ENCODE measurements at regions not wholly inside any gene's neighbourhood (a gene's known extent, or its start where the extent isn't known, plus 50 kb on each side); places are given as distances from the start of the nearest gene placed in this dataset.

- Histone ChIP-seq H3K4me1 (ENCODE audit: control insufficient read depth, insufficient read depth, low read length) (no peaks in the 10 kb centered on the region), H3K9me3 (ENCODE audit: control insufficient read depth, insufficient read depth, low read depth, low read length) (no peaks in the 10 kb centered on the region), H3K4me3 (ENCODE audit: low read depth, low read length) (no peak overlapping the region), H3K27ac (ENCODE audit: extremely low read depth, low read depth, low read length) (no peak overlapping the region), H3K36me3 (ENCODE audit: control insufficient read depth in 2 of 2, insufficient read depth in 1 of 2, low read length in 2 of 2) (no peaks in the 10 kb centered on the region)
- CTCF ChIA-PET = no interaction called here
- TF ChIP-seq ZFP69B (tag by site-specific recombination; IDR thresholded peaks at IDR 0.05) (no peak), ZBTB10 (tag by site-specific recombination; IDR thresholded peaks at IDR 0.05) (no peak), ZNF555 (tag by site-specific recombination; conservative IDR thresholded peaks at IDR 0.05) (no peak), ZNF354C (tag by site-specific recombination; IDR thresholded peaks at IDR 0.05; ENCODE audit: borderline replicate concordance, low read depth) (no peak), SCRT2 (tag by site-specific recombination; IDR thresholded peaks at IDR 0.05) (no peak), HOXA7 (CRISPR knock-in tag; IDR thresholded peaks at IDR 0.05; ENCODE audit: borderline replicate concordance) (no peak), ZNF292 (tag by site-specific recombination; IDR thresholded peaks at IDR 0.05; ENCODE audit: borderline replicate concordance, low read depth) (no peak), ZNF23 (tag by site-specific recombination; IDR thresholded peaks at IDR 0.05; ENCODE audit: borderline replicate concordance) (no peak), MYNN (tag by site-specific recombination; IDR thresholded peaks at IDR 0.05; ENCODE audit: borderline replicate concordance) (no peak), ZNF248 (tag by site-specific recombination; IDR thresholded peaks at IDR 0.05) (no peak), ZNF544 (tag by site-specific recombination; IDR thresholded peaks at IDR 0.05) (no peak), KLF7 (tag by site-specific recombination; IDR thresholded peaks at IDR 0.05; ENCODE audit: borderline replicate concordance) (no peak), ZNF596 (tag by site-specific recombination; IDR thresholded peaks at IDR 0.05) (no peak), ZNF548 (tag by site-specific recombination; IDR thresholded peaks at IDR 0.05) (no peak), ZNF19 (tag by site-specific recombination; IDR thresholded peaks at IDR 0.05; ENCODE audit: low read depth) (no peak), GLI2 (tag by site-specific recombination; IDR thresholded peaks at IDR 0.05; ENCODE audit: borderline replicate concordance, low read depth) (no peak)
- TF ChIP-seq, protein P1, sequence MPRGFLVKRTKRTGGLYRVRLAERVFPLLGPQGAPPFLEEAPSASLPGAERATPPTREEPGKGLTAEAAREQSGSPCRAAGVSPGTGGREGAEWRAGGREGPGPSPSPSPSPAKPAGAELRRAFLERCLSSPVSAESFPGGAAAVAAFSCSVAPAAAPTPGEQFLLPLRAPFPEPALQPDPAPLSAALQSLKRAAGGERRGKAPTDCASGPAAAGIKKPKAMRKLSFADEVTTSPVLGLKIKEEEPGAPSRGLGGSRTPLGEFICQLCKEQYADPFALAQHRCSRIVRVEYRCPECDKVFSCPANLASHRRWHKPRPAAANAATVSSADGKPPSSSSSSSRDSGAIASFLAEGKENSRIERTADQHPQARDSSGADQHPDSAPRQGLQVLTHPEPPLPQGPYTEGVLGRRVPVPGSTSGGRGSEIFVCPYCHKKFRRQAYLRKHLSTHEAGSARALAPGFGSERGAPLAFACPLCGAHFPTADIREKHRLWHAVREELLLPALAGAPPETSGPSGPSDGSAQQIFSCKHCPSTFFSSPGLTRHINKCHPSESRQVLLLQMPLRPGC (tag by site-specific recombination; IDR thresholded peaks at IDR 0.05) = no peak
- TF ChIP-seq, protein P2, sequence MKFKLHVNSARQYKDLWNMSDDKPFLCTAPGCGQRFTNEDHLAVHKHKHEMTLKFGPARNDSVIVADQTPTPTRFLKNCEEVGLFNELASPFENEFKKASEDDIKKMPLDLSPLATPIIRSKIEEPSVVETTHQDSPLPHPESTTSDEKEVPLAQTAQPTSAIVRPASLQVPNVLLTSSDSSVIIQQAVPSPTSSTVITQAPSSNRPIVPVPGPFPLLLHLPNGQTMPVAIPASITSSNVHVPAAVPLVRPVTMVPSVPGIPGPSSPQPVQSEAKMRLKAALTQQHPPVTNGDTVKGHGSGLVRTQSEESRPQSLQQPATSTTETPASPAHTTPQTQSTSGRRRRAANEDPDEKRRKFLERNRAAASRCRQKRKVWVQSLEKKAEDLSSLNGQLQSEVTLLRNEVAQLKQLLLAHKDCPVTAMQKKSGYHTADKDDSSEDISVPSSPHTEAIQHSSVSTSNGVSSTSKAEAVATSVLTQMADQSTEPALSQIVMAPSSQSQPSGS (tag by site-specific recombination; IDR thresholded peaks at IDR 0.05; ENCODE audit: low read depth) = no peak
- POLR2A ChIA-PET = no interaction called here
These were observed 118.7 kb upstream of the CD180 start for GRCh38 chr5:67315082-67315989.

DNA sequence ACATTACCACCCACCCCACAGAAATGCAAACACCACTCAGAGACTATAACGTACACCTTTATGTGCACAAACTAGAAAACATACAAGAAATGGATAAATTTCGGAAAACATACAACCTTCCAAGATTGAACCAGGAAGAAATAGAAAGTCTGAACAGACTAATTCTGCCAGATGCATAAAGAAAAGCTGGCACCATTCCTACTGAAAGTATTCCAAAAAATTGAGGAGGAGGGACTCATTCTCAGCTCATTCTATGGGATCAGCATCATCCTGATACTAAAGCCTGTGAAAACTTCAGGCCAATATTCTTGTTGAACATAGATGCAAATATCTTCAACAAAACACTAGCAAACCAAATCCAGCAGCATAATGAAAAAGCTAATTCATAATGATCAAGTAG, 115.1 kb upstream of the CD180 start:
- ChIA-PET POLR2A (no interaction called here), CTCF (no interaction called here)
- no peak for TF ChIP-seq ZNF654 (tag by site-specific recombination; IDR thresholded peaks at IDR 0.05; ENCODE audit: low read depth)
- no peak for TF ChIP-seq ZNF174 (tag by site-specific recombination; IDR thresholded peaks at IDR 0.05)
- TF ChIP-seq, protein P3, sequence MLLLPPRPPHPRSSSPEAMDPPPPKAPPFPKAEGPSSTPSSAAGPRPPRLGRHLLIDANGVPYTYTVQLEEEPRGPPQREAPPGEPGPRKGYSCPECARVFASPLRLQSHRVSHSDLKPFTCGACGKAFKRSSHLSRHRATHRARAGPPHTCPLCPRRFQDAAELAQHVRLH (tag by site-specific recombination; IDR thresholded peaks at IDR 0.05) = no peak
- no peak for TF ChIP-seq MEIS1 (CRISPR knock-in tag; IDR thresholded peaks at IDR 0.05; ENCODE audit: borderline replicate concordance)
- TF ChIP-seq ZBTB7A (tag by site-specific recombination; IDR thresholded peaks at IDR 0.05; ENCODE audit: low read depth) = no peak
- TF ChIP-seq ZNF114 (tag by site-specific recombination; IDR thresholded peaks at IDR 0.05) = no peak
- TF ChIP-seq ZNF184 (tag by site-specific recombination; IDR thresholded peaks at IDR 0.05) = no peak
- no peak for TF ChIP-seq ZNF133 (tag by site-specific recombination; IDR thresholded peaks at IDR 0.05)
- TF ChIP-seq KLF9 (tag by site-specific recombination; IDR thresholded peaks at IDR 0.05; ENCODE audit: low read depth) = no peak
- TF ChIP-seq YY1 (tag by site-specific recombination; IDR thresholded peaks at IDR 0.05) = no peak
- no peak for TF ChIP-seq ZNF639 (tag by site-specific recombination; IDR thresholded peaks at IDR 0.05)

More for the DNA sequence above, 115.1 kb upstream of the CD180 start:
- Histone ChIP-seq H3K36me3 (ENCODE audit: control insufficient read depth in 2 of 2, insufficient read depth in 1 of 2, low read length in 2 of 2) (no peaks in the 10 kb centered on the region), H3K27ac (ENCODE audit: extremely low read depth, low read depth, low read length) (no peak overlapping the region), H3K9me3 (ENCODE audit: control insufficient read depth, insufficient read depth, low read depth, low read length) (no peaks in the 10 kb centered on the region), H3K4me1 (ENCODE audit: control insufficient read depth, insufficient read depth, low read length) (no peaks in the 10 kb centered on the region), H3K4me3 (ENCODE audit: low read depth, low read length) (no peak overlapping the region)

All from HEK293 (cell line).